ENCODE measurements at regions not wholly inside any gene's neighbourhood (a gene's known extent, or its start where the extent isn't known, plus 50 kb on each side); places are given as distances from the start of the nearest gene placed in this dataset.

DNA sequence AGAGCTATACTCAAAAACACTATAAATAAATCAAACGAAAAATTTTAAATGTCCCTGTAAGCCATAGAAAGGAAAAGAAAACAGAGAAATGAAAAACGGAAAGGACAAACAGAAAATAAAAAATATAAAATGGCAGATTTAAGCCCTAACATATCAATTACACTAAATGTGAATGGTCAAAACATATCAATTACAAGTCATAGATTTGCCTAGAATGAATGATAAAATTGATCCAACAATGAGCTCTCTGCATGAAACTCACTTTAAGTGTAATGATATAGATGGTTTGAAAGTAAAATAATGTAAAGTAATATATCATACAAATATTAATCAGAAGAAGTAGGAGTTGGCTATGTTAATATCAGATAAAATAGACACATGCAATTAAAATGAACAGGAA, 54.2 kb upstream of the TCF4 start:
- TF ChIP-seq, protein P1, sequence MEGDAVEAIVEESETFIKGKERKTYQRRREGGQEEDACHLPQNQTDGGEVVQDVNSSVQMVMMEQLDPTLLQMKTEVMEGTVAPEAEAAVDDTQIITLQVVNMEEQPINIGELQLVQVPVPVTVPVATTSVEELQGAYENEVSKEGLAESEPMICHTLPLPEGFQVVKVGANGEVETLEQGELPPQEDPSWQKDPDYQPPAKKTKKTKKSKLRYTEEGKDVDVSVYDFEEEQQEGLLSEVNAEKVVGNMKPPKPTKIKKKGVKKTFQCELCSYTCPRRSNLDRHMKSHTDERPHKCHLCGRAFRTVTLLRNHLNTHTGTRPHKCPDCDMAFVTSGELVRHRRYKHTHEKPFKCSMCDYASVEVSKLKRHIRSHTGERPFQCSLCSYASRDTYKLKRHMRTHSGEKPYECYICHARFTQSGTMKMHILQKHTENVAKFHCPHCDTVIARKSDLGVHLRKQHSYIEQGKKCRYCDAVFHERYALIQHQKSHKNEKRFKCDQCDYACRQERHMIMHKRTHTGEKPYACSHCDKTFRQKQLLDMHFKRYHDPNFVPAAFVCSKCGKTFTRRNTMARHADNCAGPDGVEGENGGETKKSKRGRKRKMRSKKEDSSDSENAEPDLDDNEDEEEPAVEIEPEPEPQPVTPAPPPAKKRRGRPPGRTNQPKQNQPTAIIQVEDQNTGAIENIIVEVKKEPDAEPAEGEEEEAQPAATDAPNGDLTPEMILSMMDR (IDR thresholded peaks at IDR 0.05; ENCODE audit: low read depth, low read length): no peak
- no peak for DNase-seq

DNA sequence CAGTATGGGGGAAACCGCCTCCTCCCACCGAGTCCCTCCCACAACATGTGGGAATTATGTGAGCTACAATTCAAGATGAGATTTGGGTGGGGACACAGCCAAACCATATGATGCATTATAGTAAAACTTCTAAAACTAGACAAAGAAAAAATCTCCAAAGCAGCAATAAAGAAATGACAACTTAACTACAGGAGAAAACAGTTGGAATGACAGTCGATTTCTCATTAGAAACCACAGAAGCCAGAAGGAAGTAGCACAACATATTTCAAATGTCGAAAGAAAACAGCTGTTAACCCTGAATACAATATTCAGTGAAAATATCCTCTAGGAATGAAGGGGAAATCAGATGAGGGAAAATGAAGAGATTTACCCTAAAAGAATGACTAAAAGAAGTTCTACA, 53.5 kb upstream of the TCF4 start:
- no peak overlapping the region for H3K27ac ChIP-seq
- TF ChIP-seq, protein P1 (IDR thresholded peaks at IDR 0.05; ENCODE audit: low read depth, low read length): no peak
- no peaks in the 10 kb centered on the region for H3K9me3 ChIP-seq (ENCODE audit: severe bottlenecking)
- DNase-seq: no peak
- no peak overlapping the region for H3K4me3 ChIP-seq (ENCODE audit: low read depth, low read length)
- H3K27me3 ChIP-seq (ENCODE audit: insufficient read depth, low read depth, severe bottlenecking): no peaks in the 10 kb centered on the region
- no peaks in the 10 kb centered on the region for H3K36me3 ChIP-seq

More for the DNA sequence above, 54.2 kb upstream of the TCF4 start:
- H3K27ac ChIP-seq: no peak overlapping the region
- no peaks in the 10 kb centered on the region for H3K9me3 ChIP-seq (ENCODE audit: severe bottlenecking)
- H3K36me3 ChIP-seq: no peaks in the 10 kb centered on the region
- H3K27me3 ChIP-seq (ENCODE audit: insufficient read depth, low read depth, severe bottlenecking): no peaks in the 10 kb centered on the region
- H3K4me3 ChIP-seq (ENCODE audit: low read depth, low read length): no peak overlapping the region
